Effector memory CD4-positive, alpha-beta T cell (primary cell): ENCODE measurements at regions not wholly inside any gene's neighbourhood (a gene's known extent, or its start where the extent isn't known, plus 50 kb on each side); places are given as distances from the start of the nearest gene placed in this dataset.
A peak's percentile ranks its signal among the peaks of the same experiment; 100 is the strongest.

Experiments
- DNase-seq, 3 donors: peaks; one replicate each; pipeline ENCODE4 v3.0.0-alpha.2; 2020
- H3K27ac ChIP-seq: 2 replicates; pipeline ENCODE4 v1.7.0; 2013; ENCODE audit warnings: mild to moderate bottlenecking, low read length, moderate library complexity; ENCODE audit not compliant: insufficient read depth, poor library complexity, severe bottlenecking
- H3K27me3 ChIP-seq: replicated peaks from 2 replicates; pipeline ENCODE4 v1.7.0; 2013; ENCODE audit warnings: mild to moderate bottlenecking, low read length; ENCODE audit not compliant: insufficient read depth, control insufficient read depth, poor library complexity, severe bottlenecking
- H3K36me3 ChIP-seq: 2 replicates; pipeline ENCODE4 v1.7.0; 2013; ENCODE audit warnings: mild to moderate bottlenecking, low read length, moderate library complexity; ENCODE audit not compliant: control insufficient read depth, insufficient read depth
- H3K4me1 ChIP-seq: 2 replicates; pipeline ENCODE4 v1.7.0; 2013; ENCODE audit warnings: low read length, mild to moderate bottlenecking; ENCODE audit not compliant: control insufficient read depth, insufficient read depth, poor library complexity, severe bottlenecking
- H3K4me3 ChIP-seq: 2 replicates; pipeline ENCODE4 v1.7.0; 2013; ENCODE audit warnings: low read length, low read depth, mild to moderate bottlenecking; ENCODE audit not compliant: insufficient read depth, poor library complexity, severe bottlenecking
- H3K9me3 ChIP-seq: 2 replicates; pipeline ENCODE4 v1.7.0; 2013; ENCODE audit warnings: mild to moderate bottlenecking, low read length, moderate library complexity; ENCODE audit not compliant: control insufficient read depth

- no peak overlapping the region for H3K4me3 ChIP-seq
- no peaks in the 10 kb centered on the region for H3K27me3 ChIP-seq
- no peak for DNase-seq
- no peak overlapping the region for H3K27ac ChIP-seq
- H3K9me3 ChIP-seq = no peaks in the 10 kb centered on the region
- no peaks in the 10 kb centered on the region for H3K4me1 ChIP-seq
- no peaks in the 10 kb centered on the region for H3K36me3 ChIP-seq
Measured at GRCh38 chrX:16517039-16517605, 132.8 kb upstream of the S100G start.

DNA sequence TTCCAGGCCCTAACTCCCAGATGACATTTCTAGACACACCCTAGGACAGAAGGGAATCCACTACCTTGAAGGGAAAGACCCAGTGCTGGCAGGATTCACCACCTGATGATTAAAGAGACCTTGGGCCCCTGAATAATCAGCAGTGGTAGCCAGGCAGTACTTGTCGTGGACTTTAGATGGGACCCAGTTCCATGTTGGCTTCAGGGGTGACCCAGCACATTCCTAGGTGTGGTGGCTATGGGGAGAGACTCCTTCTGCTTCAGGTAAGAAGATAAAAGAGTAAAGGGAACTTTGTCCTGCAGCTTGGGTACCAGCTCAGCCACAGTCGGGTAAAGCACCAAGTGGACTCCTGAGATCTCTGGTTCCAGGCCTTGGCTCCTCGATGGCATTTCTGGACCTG is 131.8 kb upstream of the S100G start:
- H3K27me3 ChIP-seq = no peaks in the 10 kb centered on the region
- no peak for DNase-seq
- H3K4me3 ChIP-seq = no peak overlapping the region
- no peaks in the 10 kb centered on the region for H3K4me1 ChIP-seq
- H3K36me3 ChIP-seq = no peaks in the 10 kb centered on the region
- no peaks in the 10 kb centered on the region for H3K9me3 ChIP-seq
- no peak overlapping the region for H3K27ac ChIP-seq

DNA sequence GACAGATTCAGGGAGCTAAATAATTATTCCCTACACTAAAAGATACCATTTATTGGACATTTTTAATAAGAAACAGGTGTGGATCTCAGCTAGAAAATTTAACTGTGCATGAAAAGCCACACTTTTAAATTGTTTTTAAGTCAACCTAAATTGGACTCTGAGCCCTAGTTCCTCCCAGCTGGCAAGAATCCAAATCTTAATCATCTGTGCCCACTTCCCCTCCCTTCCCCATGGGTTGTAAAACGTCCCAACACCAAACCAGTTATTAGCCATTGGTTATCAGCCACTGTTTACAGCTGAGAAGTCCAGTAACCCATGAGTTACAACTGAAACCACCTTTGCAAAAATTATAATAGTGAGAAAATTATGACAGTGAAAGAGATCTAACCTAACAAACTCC is 125.6 kb upstream of the S100G start:
- DNase-seq = no peak
- Histone ChIP-seq H3K4me1 (peaks cover 10% of the 10 kb centered on the region), H3K36me3 (no peaks in the 10 kb centered on the region), H3K27ac (no peak overlapping the region), H3K4me3 (no peak overlapping the region), H3K9me3 (no peaks in the 10 kb centered on the region), H3K27me3 (no peaks in the 10 kb centered on the region)

- H3K9me3 ChIP-seq = no peaks in the 10 kb centered on the region
- peaks cover 13% of the 10 kb centered on the region for H3K4me1 ChIP-seq
- no peak overlapping the region for H3K27ac ChIP-seq
- no peaks in the 10 kb centered on the region for H3K36me3 ChIP-seq
- H3K4me3 ChIP-seq = no peak overlapping the region
- H3K27me3 ChIP-seq = no peaks in the 10 kb centered on the region
- no peak for DNase-seq
Measured at GRCh38 chrX:16526003-16526402, 124.0 kb upstream of the S100G start.

DNA sequence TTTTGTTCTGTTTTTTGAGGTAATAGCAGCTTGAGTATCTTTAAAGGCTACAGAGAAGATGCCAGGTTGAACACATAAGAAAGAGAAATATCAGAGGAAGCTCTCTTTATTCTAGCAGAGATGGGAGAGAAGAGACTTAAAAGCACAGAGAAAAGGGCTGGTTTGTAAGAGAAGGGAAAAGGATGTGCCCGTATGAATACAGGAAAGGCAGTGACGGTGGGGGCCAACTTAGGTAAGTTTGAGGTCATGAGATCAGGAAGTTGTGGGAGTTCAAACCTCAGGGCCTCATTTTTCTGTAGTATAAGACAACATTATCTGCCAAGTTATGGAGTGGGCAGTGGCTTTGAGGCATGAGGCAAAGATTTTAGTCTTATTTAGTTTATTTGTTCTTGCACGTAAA is 121.3 kb upstream of the S100G start:
- Histone ChIP-seq H3K4me3 (no peak overlapping the region), H3K36me3 (no peaks in the 10 kb centered on the region), H3K4me1 (peaks cover 13% of the 10 kb centered on the region), H3K27me3 (no peaks in the 10 kb centered on the region), H3K27ac (no peak overlapping the region), H3K9me3 (no peaks in the 10 kb centered on the region)
- DNase-seq = peak in 2 of 3 donors; percentile 8 to 19
